ENCODE measurements at regions not wholly inside any gene's neighbourhood (a gene's known extent, or its start where the extent isn't known, plus 50 kb on each side); places are given as distances from the start of the nearest gene placed in this dataset.

DNA sequence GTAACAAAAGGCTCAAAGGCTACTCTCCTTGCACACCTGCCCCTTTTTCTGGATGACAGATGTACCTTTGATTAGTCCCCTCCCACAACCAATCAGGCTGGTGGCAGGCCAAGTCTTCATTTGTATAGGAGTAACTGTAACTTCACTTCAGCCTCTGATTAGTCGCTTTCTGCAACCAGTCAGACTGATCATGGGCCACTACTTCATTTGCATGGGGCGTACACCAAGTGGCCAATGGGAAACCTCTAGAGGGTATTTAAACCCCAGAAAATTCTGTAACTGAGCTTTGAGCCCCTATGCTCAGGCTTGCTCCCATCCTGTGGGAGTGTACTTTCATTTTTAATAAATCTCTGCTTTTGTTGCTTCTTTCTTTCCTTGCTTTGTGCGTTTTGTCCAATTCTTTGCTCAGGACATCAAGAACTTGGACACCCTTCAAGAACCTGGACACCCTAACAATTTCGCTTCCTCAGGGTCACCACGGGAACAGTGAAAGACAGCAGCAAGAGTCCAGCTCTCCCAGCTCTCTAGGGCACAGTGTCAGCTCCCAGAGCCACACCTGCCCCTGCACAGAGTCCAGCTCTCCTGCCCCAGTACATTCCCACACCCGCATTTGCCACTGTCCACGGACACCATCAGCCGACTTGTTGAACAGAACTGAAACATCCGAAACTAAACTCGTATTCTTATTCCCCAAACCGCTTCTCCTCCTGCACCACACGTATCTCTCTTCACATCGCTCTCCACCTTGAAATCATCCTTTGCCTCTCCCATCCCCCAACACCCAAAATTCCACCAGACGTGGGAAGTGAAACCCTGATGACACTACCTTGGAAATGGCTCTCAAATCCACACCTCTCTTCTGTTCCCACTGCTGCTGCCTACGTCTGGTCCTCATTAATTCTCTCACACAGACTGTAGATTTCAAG is 53.4 kb downstream of the ABCC12 start:
- TF ChIP-seq POLR2A (IDR thresholded peaks at IDR 0.05; ENCODE audit: low read depth, low read length) (no peak), POLR2AphosphoS5 (IDR thresholded peaks at IDR 0.05; ENCODE audit: low read depth, low read length) (no peak), TAF1 (IDR thresholded peaks at IDR 0.05; ENCODE audit: low read depth, low read length) (no peak), POU2F2 (IDR thresholded peaks at IDR 0.05; ENCODE audit: low read depth, low read length) (no peak)
